Stomach (tissue), 8 donors: ENCODE measurements at regions not wholly inside any gene's neighbourhood (a gene's known extent, or its start where the extent isn't known, plus 50 kb on each side); places are given as distances from the start of the nearest gene placed in this dataset.
A peak's percentile ranks its signal among the peaks of the same experiment; 100 is the strongest.

Experiments used
- DNase-seq, 2 donors: peaks; one replicate each; pipeline versions ENCODE4 v3.0.0 to v3.0.0-alpha.2; 2013 to 2019
- H3K27ac ChIP-seq, 5 donors: fragments of 200-600 bp in 4 of 5; sonication (generic) in 4 of 5; one replicate each; pipeline ENCODE4 v1.5.1; 2013 to 2019; ENCODE audit warnings: mild to moderate bottlenecking in 1 of 5, moderate library complexity in 1 of 5
- H3K27me3 ChIP-seq, 3 donors: fragments of 200-600 bp; sonication (generic); one replicate each; pipeline ENCODE4 v1.5.1; 2017 to 2019; ENCODE audit warnings: mixed run types in 1 of 3
- H3K36me3 ChIP-seq, 4 donors: fragments of 200-600 bp; sonication (generic); 1 replicate in 3 of 4; 2 replicates in 1 of 4; pipeline ENCODE4 v1.5.1; 2016 to 2019
- H3K4me1 ChIP-seq, 4 donors: fragments of 200-600 bp; sonication (generic); one replicate each; pipeline ENCODE4 v1.5.1; 2016 to 2019
- H3K4me3 ChIP-seq, 4 donors: fragments of 200-600 bp; sonication (generic) in 3 of 4; one replicate each; pipeline ENCODE4 v1.5.1; 2016 to 2019; ENCODE audit warnings: mild to moderate bottlenecking in 1 of 4
- H3K9me3 ChIP-seq, 4 donors: fragments of 200-600 bp; sonication (generic); one replicate each; pipeline ENCODE4 v1.5.1; 2016 to 2019
- EP300 ChIP-seq: sonication (generic); formaldehyde crosslinking; IDR thresholded peaks from one replicate; pipeline ENCODE4 v1.6.1; 2017; ENCODE audit warnings: antibody characterized with exemption
- POLR2A ChIP-seq, 4 donors: fragments of 450-650 bp; IDR thresholded peaks; one replicate each; pipeline ENCODE4 v1.6.1; 2016; ENCODE audit warnings: antibody characterized with exemption in 4 of 4, control low read depth in 2 of 4, mild to moderate bottlenecking in 1 of 4, moderate library complexity in 1 of 4
- POLR2AphosphoS5 ChIP-seq, 3 donors: sonication (generic); formaldehyde crosslinking; IDR thresholded peaks; one replicate each; pipeline ENCODE4 v1.6.1; 2016; ENCODE audit warnings: antibody characterized with exemption in 3 of 3
- WGBS, 5 donors: extraction: QIAGEN DNeasy Blood & Tissue Kit in 3 of 5; methylation state at CpG; one replicate each; pipeline versions ENCODE4 v1.1.5 to v1.1.7; 2013 to 2018; 5-methylcytosine and 5-hydroxymethylcytosine counted together
- intact Hi-C: fragments of 100-400 bp; cut with DNase I; formaldehyde crosslinking; loops from one replicate; pipeline ENCODE4 v1.15.1; 2023; ENCODE audit warnings: low total_unique reads
- TF ChIP-seq, protein P1 (sequence below), 7 experiments: fragments of 450-650 bp in 4 of 7; fragments of 200-600 bp in 3 of 7; sonication (generic) in 3 of 7; IDR thresholded peaks; one replicate each; pipeline ENCODE4 v1.5.1; 2016 to 2019; ENCODE audit warnings: antibody characterized with exemption in 7 of 7, control low read depth in 2 of 7, mild to moderate bottlenecking in 1 of 7
- donor health status: healthy with polysubstance abuse.
- donor health status: Bipolar disorder and iron deficiency.
- donor health status: healthy.

GRCh38 chr15:92709110-92709790 lies 53.7 kb upstream of the FAM174B start:
- intact Hi-C loops: no loop called here
- Histone ChIP-seq H3K27me3 (no peaks in the 10 kb centered on the region), H3K27ac (no peak overlapping the region), H3K9me3 (no peaks in the 10 kb centered on the region), H3K4me3 (no peak overlapping the region), H3K4me1 (peaks cover 0 to 9% (median 6%) of the 10 kb centered on the region in 4 donors), H3K36me3 (no peaks in the 10 kb centered on the region)
- TF ChIP-seq POLR2AphosphoS5 (IDR thresholded peaks at IDR 0.05): no peak
- TF ChIP-seq, protein P1, sequence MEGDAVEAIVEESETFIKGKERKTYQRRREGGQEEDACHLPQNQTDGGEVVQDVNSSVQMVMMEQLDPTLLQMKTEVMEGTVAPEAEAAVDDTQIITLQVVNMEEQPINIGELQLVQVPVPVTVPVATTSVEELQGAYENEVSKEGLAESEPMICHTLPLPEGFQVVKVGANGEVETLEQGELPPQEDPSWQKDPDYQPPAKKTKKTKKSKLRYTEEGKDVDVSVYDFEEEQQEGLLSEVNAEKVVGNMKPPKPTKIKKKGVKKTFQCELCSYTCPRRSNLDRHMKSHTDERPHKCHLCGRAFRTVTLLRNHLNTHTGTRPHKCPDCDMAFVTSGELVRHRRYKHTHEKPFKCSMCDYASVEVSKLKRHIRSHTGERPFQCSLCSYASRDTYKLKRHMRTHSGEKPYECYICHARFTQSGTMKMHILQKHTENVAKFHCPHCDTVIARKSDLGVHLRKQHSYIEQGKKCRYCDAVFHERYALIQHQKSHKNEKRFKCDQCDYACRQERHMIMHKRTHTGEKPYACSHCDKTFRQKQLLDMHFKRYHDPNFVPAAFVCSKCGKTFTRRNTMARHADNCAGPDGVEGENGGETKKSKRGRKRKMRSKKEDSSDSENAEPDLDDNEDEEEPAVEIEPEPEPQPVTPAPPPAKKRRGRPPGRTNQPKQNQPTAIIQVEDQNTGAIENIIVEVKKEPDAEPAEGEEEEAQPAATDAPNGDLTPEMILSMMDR (IDR thresholded peaks at IDR 0.05): no peak
- TF ChIP-seq EP300: no peak
- TF ChIP-seq POLR2A (IDR thresholded peaks at IDR 0.05): no peak
- no peak for DNase-seq
- WGBS, 5 donors: 69 to 73% (median 72%) methylated on average over 10 of the region's 10 CpGs

- Histone ChIP-seq H3K27me3 (no peaks in the 10 kb centered on the region), H3K27ac (no peak overlapping the region), H3K4me1 (peaks cover 8 to 22% (median 16%) of the 10 kb centered on the region in 4 donors), H3K9me3 (no peaks in the 10 kb centered on the region), H3K36me3 (no peaks in the 10 kb centered on the region), H3K4me3 (no peak overlapping the region)
- WGBS, 5 donors: 96 to 98% (median 97%) methylated on average over 20 to 30 of the region's 30 CpGs
- intact Hi-C loops: no loop called here
- DNase-seq: no peak
- TF ChIP-seq POLR2AphosphoS5 (IDR thresholded peaks at IDR 0.05) (no peak), EP300 (no peak), POLR2A (IDR thresholded peaks at IDR 0.05) (no peak)
- TF ChIP-seq, protein P1 (IDR thresholded peaks at IDR 0.05): no peak
Measured at GRCh38 chr15:92711457-92711831, 55.9 kb upstream of the FAM174B start.

- DNase-seq: peak in 1 of 2 donors; percentile 69
- H3K27ac ChIP-seq: peak overlapping the region; percentile 71 to 93 (median 84)
- 2 to 6% (median 4%) methylated on average over 16 of the region's 16 CpGs for whole genome bisulfite sequencing, 5 donors
- no peaks in the 10 kb centered on the region for H3K27me3 ChIP-seq
- H3K4me1 ChIP-seq: peaks cover 8 to 22% (median 16%) of the 10 kb centered on the region in 4 donors
- H3K9me3 ChIP-seq: no peaks in the 10 kb centered on the region
- intact Hi-C loops: no loop called here
- TF ChIP-seq, protein P1 (IDR thresholded peaks at IDR 0.05): no peak
- TF ChIP-seq POLR2A (IDR thresholded peaks at IDR 0.05): no peak
- TF ChIP-seq POLR2AphosphoS5 (IDR thresholded peaks at IDR 0.05): no peak
- no peak for TF ChIP-seq EP300
- H3K36me3 ChIP-seq: no peaks in the 10 kb centered on the region
- H3K4me3 ChIP-seq: peak overlapping the region; percentile 55 to 72 (median 60)
Measured at GRCh38 chr15:92714077-92714476, 58.5 kb upstream of the FAM174B start.

DNA sequence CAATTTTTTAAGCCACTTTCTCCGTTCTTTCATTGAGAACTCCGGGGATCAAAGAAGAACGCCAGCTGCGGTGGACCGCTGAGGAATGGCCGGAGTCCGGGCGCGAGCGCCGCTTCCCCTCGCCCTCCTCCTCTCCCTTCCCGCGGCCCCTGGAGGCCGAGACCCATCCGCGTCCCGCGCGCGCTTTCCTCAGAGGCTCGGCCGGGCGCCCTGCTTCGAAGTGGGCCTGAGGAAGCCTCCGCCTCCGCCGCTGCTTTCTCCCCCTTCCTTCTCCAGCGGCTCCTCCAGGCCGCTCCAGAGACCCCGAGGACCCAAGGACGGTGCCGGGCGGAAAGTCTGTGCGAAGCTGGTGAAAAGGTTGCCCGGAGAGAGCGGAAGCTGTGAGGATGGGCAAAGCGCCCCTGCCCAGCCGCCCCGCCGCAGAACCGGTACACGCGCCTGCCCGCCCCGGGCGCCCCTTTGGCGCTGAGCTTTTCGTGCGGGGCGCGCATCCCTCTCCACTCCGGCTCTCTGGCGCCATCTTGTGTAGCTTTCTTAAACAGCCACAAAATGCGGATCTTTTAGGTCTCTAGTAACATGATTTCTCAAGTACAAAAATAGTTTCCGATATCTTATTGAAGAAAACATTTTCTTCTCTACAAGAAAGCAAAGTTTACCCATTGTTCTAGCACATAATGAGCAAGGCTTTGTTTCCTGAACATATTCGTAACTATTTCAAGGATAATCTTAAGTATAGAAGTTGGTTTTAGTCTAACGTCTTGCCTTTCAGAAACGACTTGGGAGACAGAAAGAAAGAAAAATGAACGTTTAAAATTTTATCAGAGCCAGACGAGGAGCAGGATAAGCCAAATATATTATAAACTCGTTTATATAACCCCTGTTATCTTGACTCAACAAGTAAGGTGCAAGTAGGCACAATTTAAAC lies 59.2 kb upstream of the FAM174B start:
- Histone ChIP-seq H3K4me3 (peak overlapping the region; percentile 55 to 72 (median 60)), H3K4me1 (peaks cover 8 to 22% (median 16%) of the 10 kb centered on the region in 4 donors), H3K36me3 (no peaks in the 10 kb centered on the region), H3K27ac (peak overlapping the region; percentile 71 to 93 (median 84)), H3K9me3 (no peaks in the 10 kb centered on the region), H3K27me3 (no peaks in the 10 kb centered on the region)
- DNase-seq: peak; percentile 77 to 94
- WGBS, 5 donors: 1 to 2% (median 1%) methylated on average over 56 to 62 of the region's 62 CpGs
- intact Hi-C loops: no loop called here
- TF ChIP-seq POLR2A (IDR thresholded peaks at IDR 0.05): no peak
- no peak for TF ChIP-seq EP300
- TF ChIP-seq, protein P1 (IDR thresholded peaks at IDR 0.05): peak in 5 of 7 experiments; percentile 68 to 83 (median 75)
- peak in 1 of 3 donors; percentile 45 for TF ChIP-seq POLR2AphosphoS5 (IDR thresholded peaks at IDR 0.05)
